GM12878 (cell line): ENCODE measurements at regions not wholly inside any gene's neighbourhood (a gene's known extent, or its start where the extent isn't known, plus 50 kb on each side); places are given as distances from the start of the nearest gene placed in this dataset.

Source experiments
- ATAC-seq: fragments of 200-7000 bp; cut with Tn5 transposase; 3 replicates; pipeline ENCODE4 v1.9.1; 2020; ENCODE audit warnings: mild to moderate bottlenecking, moderate library complexity
- BruUV-seq: library from RNA; stranded (reverse); fragments of 400-500 nt; replicated peaks from 2 replicates; lab custom pipeline; 2021; lab: Mats Ljungman, UMichigan
- CTCF ChIA-PET: fragments of 300-600 bp; sonication (Branson Sonifier 250); formaldehyde crosslinking; extraction: SDS; loops from one replicate; lab custom pipeline; 2021; ENCODE audit warnings: inconsistent platforms; lab: Yijun Ruan, JAX
- POLR2A ChIA-PET: fragments of 350-600 bp; formaldehyde crosslinking; extraction: SDS; loops from one replicate; lab custom pipeline; 2021; ENCODE audit warnings: inconsistent platforms; lab: Charles Lee
- RAD21 ChIA-PET: fragments of 300-600 bp; sonication (Branson Sonifier 250); formaldehyde crosslinking; loops from one replicate; lab custom pipeline; 2023; ENCODE audit warnings: antibody characterized with exemption; ENCODE audit not compliant: unreplicated experiment; lab: Charles Lee
- SMC1A ChIA-PET: fragments of 300-600 bp; sonication (Branson Sonifier 250); formaldehyde crosslinking; loops from one replicate; lab custom pipeline; 2023; ENCODE audit not compliant: unreplicated experiment, uncharacterized antibody; lab: Charles Lee
- DNase-seq: peaks from one replicate; pipeline ENCODE4 v3.0.0-alpha.2; 2011; ENCODE audit warnings: low read depth, low spot score
- FAIRE-seq: peaks from 3 replicates; lab custom pipeline; 2011; peaks lifted over from hg19 to GRCh38; lab: Jason Lieb, UNC
- H2AFZ ChIP-seq: 2 replicates; pipeline ENCODE4 v1.6.0; 2011; ENCODE audit warnings: low read depth, low read length, control low read depth; ENCODE audit not compliant: control insufficient read depth
- H3K27ac ChIP-seq: 2 replicates; pipeline ENCODE4 v1.5.1; 2011; ENCODE audit warnings: control low read depth; ENCODE audit not compliant: control insufficient read depth, insufficient read depth
- H3K27me3 ChIP-seq, 2 experiments: replicated peaks in 1 of 2; 2 replicates each; pipeline versions ENCODE4 v1.6.0 to v1.6.1; 2011; ENCODE audit warnings: low read length in 1 of 2; ENCODE audit not compliant: control insufficient read depth in 2 of 2, insufficient read depth in 2 of 2
- H3K36me3 ChIP-seq, 2 experiments: 2 replicates each; pipeline ENCODE4 v1.5.1; 2011; ENCODE audit warnings: low read length in 1 of 2; ENCODE audit not compliant: control insufficient read depth in 2 of 2, insufficient read depth in 2 of 2
- H3K4me1 ChIP-seq: 2 replicates; pipeline ENCODE4 v1.6.1; 2011; ENCODE audit warnings: mild to moderate bottlenecking, low read length, moderate library complexity, mixed read lengths; ENCODE audit not compliant: control insufficient read depth, insufficient read depth
- H3K4me2 ChIP-seq: 2 replicates; pipeline ENCODE4 v1.6.0; 2011; ENCODE audit warnings: control low read depth; ENCODE audit not compliant: control insufficient read depth, insufficient read depth
- H3K4me3 ChIP-seq: fragments of 200-600 bp; sonication (generic); 2 replicates; pipeline ENCODE4 v1.5.1; 2016
- H3K79me2 ChIP-seq: 2 replicates; pipeline ENCODE4 v1.6.0; 2011; ENCODE audit warnings: low read length; ENCODE audit not compliant: control insufficient read depth, insufficient read depth
- H3K9ac ChIP-seq: 2 replicates; pipeline ENCODE4 v1.8.0; 2011; ENCODE audit warnings: low read length, control low read depth, mixed read lengths; ENCODE audit not compliant: control insufficient read depth, insufficient read depth
- H3K9me3 ChIP-seq: replicated peaks from 3 replicates; pipeline ENCODE4 v1.5.1; 2011; ENCODE audit warnings: mild to moderate bottlenecking, low read length; ENCODE audit not compliant: control insufficient read depth, insufficient read depth
- H4K20me1 ChIP-seq: 2 replicates; pipeline ENCODE4 v1.6.0; 2011; ENCODE audit not compliant: control insufficient read depth, insufficient read depth
- CBX5 ChIP-seq: sonication (generic); IDR thresholded peaks from 2 replicates; pipeline ENCODE4 v1.6.1; 2016; ENCODE audit warnings: low read depth, moderate library complexity, mild to moderate bottlenecking, inconsistent platforms
- NKRF ChIP-seq: fragments of 450-650 bp; conservative IDR thresholded peaks from 2 replicates; pipeline ENCODE4 v1.6.1; 2017; ENCODE audit warnings: mild to moderate bottlenecking, moderate library complexity
- PAX5 ChIP-seq: IDR thresholded peaks from 2 replicates; pipeline ENCODE4 v1.6.1; 2011; ENCODE audit warnings: low read depth, low read length, borderline replicate concordance
- POLR2A ChIP-seq: IDR thresholded peaks from 2 replicates; pipeline ENCODE4 v1.6.1; 2011; ENCODE audit warnings: low read depth, mild to moderate bottlenecking, low read length
- ZNF622 ChIP-seq: fragments of 450-650 bp; IDR thresholded peaks from 2 replicates; pipeline ENCODE4 v1.6.1; 2017; ENCODE audit warnings: mild to moderate bottlenecking, inconsistent platforms
- WGBS: methylation state at CpG from one replicate; pipeline ENCODE4 v1.1.6; 2016; ENCODE audit warnings: low lambda C conversion rate; ENCODE audit not compliant: insufficient replicate concordance, insufficient coverage; ENCODE audit errors: missing lambda C conversion rate; 5-methylcytosine and 5-hydroxymethylcytosine counted together
- in situ Hi-C: fragments of 300-500 bp; cut with MboI; formaldehyde crosslinking; loops from 9 replicates; pipeline ENCODE4 v1.14.3; 2018; ENCODE audit warnings: mixed read lengths
- intact Hi-C: fragments of 100-400 bp; cut with micrococcal nuclease; formaldehyde crosslinking; loops from one replicate; pipeline ENCODE4 v1.14.2; 2022; ENCODE audit not compliant: unreplicated experiment

GRCh38 chr14:105935384-105935783, 409.0 kb downstream of the TMEM121 start:
- no peaks in the 10 kb centered on the region for H3K27me3 ChIP-seq
- CTCF ChIA-PET: no interaction called here
- no peak for ATAC-seq
- no peak overlapping the region for H3K4me2 ChIP-seq
- H2AFZ ChIP-seq: no peak overlapping the region
- H3K4me3 ChIP-seq: no peak overlapping the region
- intact Hi-C loops: no loop called here
- DNase-seq: no peak
- WGBS: no CpG with 5 or more reads among the region's 3 CpGs
- H3K9me3 ChIP-seq: no peaks in the 10 kb centered on the region; the same call in 2 of the 3 replicates
- BruUV-seq: no TSS peak
- no peak for TF ChIP-seq PAX5
- no peak for TF ChIP-seq CBX5
- no peak for TF ChIP-seq ZNF622
- FAIRE-seq: no peak
- H4K20me1 ChIP-seq: no peaks in the 10 kb centered on the region
- no peaks in the 10 kb centered on the region for H3K79me2 ChIP-seq
- RAD21 ChIA-PET: no interaction called here
- in situ Hi-C loops: no loop called here
- POLR2A ChIA-PET: no interaction called here
- H3K9ac ChIP-seq: no peak overlapping the region
- no peaks in the 10 kb centered on the region for H3K4me1 ChIP-seq
- SMC1A ChIA-PET: no interaction called here
- no peaks in the 10 kb centered on the region for H3K36me3 ChIP-seq
- no peak overlapping the region for H3K27ac ChIP-seq

- Histone ChIP-seq H3K9ac (no peak overlapping the region), H4K20me1 (no peaks in the 10 kb centered on the region), H3K4me1 (no peaks in the 10 kb centered on the region), H3K27ac (no peak overlapping the region), H3K36me3 (no peaks in the 10 kb centered on the region), H3K4me2 (no peak overlapping the region), H2AFZ (no peak overlapping the region), H3K27me3 (no peaks in the 10 kb centered on the region), H3K4me3 (no peak overlapping the region), H3K79me2 (no peaks in the 10 kb centered on the region), H3K9me3 (no peaks in the 10 kb centered on the region; the same call in 2 of the 3 replicates)
- SMC1A ChIA-PET: no interaction called here
- CTCF ChIA-PET: no interaction called here
- no TSS peak for BruUV-seq
- TF ChIP-seq POLR2A (0 out of 2 replicates have a peak, but pooled peaks have one; percentile 4), NKRF (no peak)
- POLR2A ChIA-PET: no interaction called here
- no peak for FAIRE-seq
- RAD21 ChIA-PET: no interaction called here
- no CpG with 5 or more reads among the region's 11 CpGs for WGBS
- in situ Hi-C loops (no loop called here), intact Hi-C loops (no loop called here)
- no peak for DNase-seq
- no peak for ATAC-seq
These were observed 411.1 kb downstream of the TMEM121 start for GRCh38 chr14:105937253-105938054.
